IMR-90 (cell line): ENCODE measurements at regions not wholly inside any gene's neighbourhood (a gene's known extent, or its start where the extent isn't known, plus 50 kb on each side); places are given as distances from the start of the nearest gene placed in this dataset.

Experiments used
- CTCF ChIP-seq: conservative IDR thresholded peaks from 2 replicates; pipeline ENCODE4 v1.5.1; 2012; ENCODE audit warnings: mild to moderate bottlenecking, low read depth, low read length, improper control_type of control experiment
- ELK1 ChIP-seq: fragments of 150-350 bp; IDR thresholded peaks from 2 replicates; pipeline ENCODE4 v1.6.1; 2016; ENCODE audit warnings: low read depth, mild to moderate bottlenecking, low read length, moderate library complexity, borderline replicate concordance
- MAFK ChIP-seq: IDR thresholded peaks from 2 replicates; pipeline ENCODE4 v1.6.1; 2012; ENCODE audit warnings: low read depth, low read length, improper control_type of control experiment
- MXI1 ChIP-seq: IDR thresholded peaks from 2 replicates; pipeline ENCODE4 v1.6.1; 2012; ENCODE audit warnings: low read depth, mild to moderate bottlenecking, low read length, moderate library complexity, borderline replicate concordance
- POLR2A ChIP-seq: IDR thresholded peaks from 2 replicates; pipeline ENCODE4 v1.6.1; 2012; ENCODE audit warnings: mild to moderate bottlenecking, low read depth, low read length
- RAD21 ChIP-seq: IDR thresholded peaks from 2 replicates; pipeline ENCODE4 v1.6.1; 2012; ENCODE audit warnings: low read length, improper control_type of control experiment
- SMC3 ChIP-seq: fragments of 150-350 bp; IDR thresholded peaks from 2 replicates; pipeline ENCODE4 v1.6.1; 2016; ENCODE audit warnings: low read depth, mild to moderate bottlenecking, antibody characterized with exemption, low read length, moderate library complexity
- USF2 ChIP-seq: fragments of 150-350 bp; IDR thresholded peaks from 2 replicates; pipeline ENCODE4 v1.6.1; 2017; ENCODE audit warnings: mild to moderate bottlenecking, antibody characterized with exemption, low read length, low read depth

GRCh38 chr6:106005954-106006353, 80.2 kb upstream of the PRDM1 start:
- no peak for TF ChIP-seq RAD21
- no peak for TF ChIP-seq CTCF
- no peak for TF ChIP-seq USF2
- TF ChIP-seq ELK1: no peak
- no peak for TF ChIP-seq MXI1
- no peak for TF ChIP-seq POLR2A
- no peak for TF ChIP-seq SMC3
- TF ChIP-seq MAFK: no peak
